ENCODE measurements at regions not wholly inside any gene's neighbourhood (a gene's known extent, or its start where the extent isn't known, plus 50 kb on each side); places are given as distances from the start of the nearest gene placed in this dataset.
"Not testable (repeated sequence)": the region's sequence is repeated elsewhere in the genome, so short reads cannot be mapped to it uniquely, and the experiment has no call there.

GRCh38 chr11:71655041-71655440, 72.4 kb upstream of the KRTAP5-11 start:
- not testable (repeated sequence) for TF ChIP-seq CTCF (IDR thresholded peaks at IDR 0.05; ENCODE audit: low read length); EZH2 (IDR thresholded peaks at IDR 0.05; ENCODE audit: borderline replicate concordance, low read length)

All from OCI-LY1 (cell line).